ENCODE measurements at regions not wholly inside any gene's neighbourhood (a gene's known extent, or its start where the extent isn't known, plus 50 kb on each side); places are given as distances from the start of the nearest gene placed in this dataset.
A peak's percentile ranks its signal among the peaks of the same experiment; 100 is the strongest.

GRCh38 chrX:132568291-132568690 is 79.5 kb upstream of the MBNL3 start:
- no peak for DNase-seq (ENCODE audit: low read depth)

GRCh38 chrX:132565273-132565672 is 76.4 kb upstream of the MBNL3 start:
- DNase-seq (ENCODE audit: low read depth) = peak; percentile 1

GRCh38 chrX:132563976-132564375 is 75.1 kb upstream of the MBNL3 start:
- no peak for DNase-seq (ENCODE audit: low read depth)

GRCh38 chrX:132561974-132562373 is 73.1 kb upstream of the MBNL3 start:
- no peak for DNase-seq (ENCODE audit: low read depth)

- no peak for DNase-seq (ENCODE audit: low read depth)
These were observed 72.6 kb upstream of the MBNL3 start for GRCh38 chrX:132561483-132561882.

- DNase-seq (ENCODE audit: low read depth) = no peak
These were observed 70.3 kb upstream of the MBNL3 start for GRCh38 chrX:132559101-132559500.

- no peak for DNase-seq (ENCODE audit: low read depth)
These were observed 50.8 kb upstream of the MBNL3 start for GRCh38 chrX:132539611-132540010.
